Spleen (tissue), 7 donors: ENCODE measurements at regions not wholly inside any gene's neighbourhood (a gene's known extent, or its start where the extent isn't known, plus 50 kb on each side); places are given as distances from the start of the nearest gene placed in this dataset.

Experiments
- POLR2A ChIP-seq, 3 donors: fragments of 450-650 bp; IDR thresholded peaks; one replicate each; pipeline ENCODE4 v1.5.1; 2017; ENCODE audit warnings: antibody characterized with exemption in 3 of 3, mild to moderate bottlenecking in 1 of 3
- TF ChIP-seq, protein P1 (sequence below), 11 experiments: fragments of 200-600 bp in 7 of 11; fragments of 450-650 bp in 4 of 11; sonication (generic) in 4 of 11; IDR thresholded peaks in 8 of 11; conservative IDR thresholded peaks in 3 of 11; 1 replicate in 7 of 11; 2 replicates in 4 of 11; pipeline versions ENCODE4 v1.4.0 to v1.8.0; 2016 to 2021; ENCODE audit warnings: antibody characterized with exemption in 11 of 11, inconsistent platforms in 4 of 11, mild to moderate bottlenecking in 1 of 11
- donor health status: DM: no; HTN: no; CAD: no; lungs with moderate emphysema.
- donor health status: DM: no; HTN: no; CAD: no.
- donor health status: DM: no; HTN: no; CAD: no.

DNA sequence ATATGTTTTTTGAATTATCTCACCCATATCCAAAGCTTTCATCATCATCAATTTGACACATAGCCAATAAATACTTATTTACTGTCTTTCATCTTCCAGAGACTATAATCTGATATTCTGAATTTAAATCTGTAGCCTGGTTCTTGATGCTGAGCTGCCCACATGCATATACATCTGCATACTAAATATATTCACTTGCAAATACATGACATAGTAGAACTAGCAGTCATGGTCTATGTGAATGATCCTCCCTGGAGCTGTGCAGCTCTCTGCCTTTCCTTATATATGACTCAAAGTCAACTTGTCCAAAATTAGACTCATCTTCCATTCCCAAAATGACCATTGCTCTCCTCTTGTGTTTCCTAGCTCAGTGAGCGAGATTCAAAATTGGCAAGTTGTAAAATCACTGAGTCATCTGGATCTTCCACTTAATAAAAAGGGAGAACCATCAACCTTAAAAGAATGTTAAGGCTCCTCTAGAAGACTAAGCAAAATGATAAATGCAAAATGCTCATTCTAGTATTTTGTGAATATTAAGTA lies 448.2 kb downstream of the PPARGC1A start:
- TF ChIP-seq, protein P1, sequence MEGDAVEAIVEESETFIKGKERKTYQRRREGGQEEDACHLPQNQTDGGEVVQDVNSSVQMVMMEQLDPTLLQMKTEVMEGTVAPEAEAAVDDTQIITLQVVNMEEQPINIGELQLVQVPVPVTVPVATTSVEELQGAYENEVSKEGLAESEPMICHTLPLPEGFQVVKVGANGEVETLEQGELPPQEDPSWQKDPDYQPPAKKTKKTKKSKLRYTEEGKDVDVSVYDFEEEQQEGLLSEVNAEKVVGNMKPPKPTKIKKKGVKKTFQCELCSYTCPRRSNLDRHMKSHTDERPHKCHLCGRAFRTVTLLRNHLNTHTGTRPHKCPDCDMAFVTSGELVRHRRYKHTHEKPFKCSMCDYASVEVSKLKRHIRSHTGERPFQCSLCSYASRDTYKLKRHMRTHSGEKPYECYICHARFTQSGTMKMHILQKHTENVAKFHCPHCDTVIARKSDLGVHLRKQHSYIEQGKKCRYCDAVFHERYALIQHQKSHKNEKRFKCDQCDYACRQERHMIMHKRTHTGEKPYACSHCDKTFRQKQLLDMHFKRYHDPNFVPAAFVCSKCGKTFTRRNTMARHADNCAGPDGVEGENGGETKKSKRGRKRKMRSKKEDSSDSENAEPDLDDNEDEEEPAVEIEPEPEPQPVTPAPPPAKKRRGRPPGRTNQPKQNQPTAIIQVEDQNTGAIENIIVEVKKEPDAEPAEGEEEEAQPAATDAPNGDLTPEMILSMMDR (IDR thresholded peaks at IDR 0.05 in 8 of 11, conservative IDR thresholded peaks at IDR 0.05 in 3 of 11), result no peak
- TF ChIP-seq POLR2A (IDR thresholded peaks at IDR 0.05), result no peak
